Right lobe of liver (tissue), 4 donors: ENCODE measurements at regions not wholly inside any gene's neighbourhood (a gene's known extent, or its start where the extent isn't known, plus 50 kb on each side); places are given as distances from the start of the nearest gene placed in this dataset.

Source experiments
- POLR2A ChIP-seq: fragments of 450-650 bp; IDR thresholded peaks from one replicate; pipeline ENCODE4 v1.6.1; 2017; ENCODE audit warnings: antibody characterized with exemption, mild to moderate bottlenecking
- TF ChIP-seq, protein P1 (sequence below), 4 donors: fragments of 200-600 bp in 3 of 4; fragments of 450-650 bp in 1 of 4; IDR thresholded peaks; one replicate each; pipeline versions ENCODE4 v1.5.1 to v1.8.0; 2016 to 2022; ENCODE audit warnings: antibody characterized with exemption in 4 of 4, mild to moderate bottlenecking in 2 of 4
- donor health status: DM: no; HTN: no; CAD: no.
- donor health status: DM: no; HTN: no; CAD: no.
- donor health status: DM: no; HTN: yes; CAD: no.

DNA sequence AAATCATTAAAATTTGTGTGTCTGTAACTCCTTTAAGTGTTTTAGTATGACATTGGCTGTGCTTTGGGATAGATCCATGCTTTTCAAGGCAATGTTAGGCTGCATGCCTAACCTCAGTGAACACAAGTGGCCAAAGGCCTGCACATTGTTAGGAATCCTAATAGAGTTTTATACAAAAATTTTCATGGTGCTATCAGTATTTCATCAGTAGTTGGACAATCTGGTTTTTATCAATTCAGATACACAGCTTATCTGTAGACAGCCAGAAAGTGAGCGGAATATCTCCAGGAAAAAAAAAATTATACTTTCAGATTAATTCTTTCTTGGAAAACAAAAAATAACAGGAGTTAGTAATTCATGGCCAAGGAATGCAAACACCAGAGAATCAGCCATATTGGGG, 324.0 kb upstream of the PDE3A start:
- TF ChIP-seq, protein P1, sequence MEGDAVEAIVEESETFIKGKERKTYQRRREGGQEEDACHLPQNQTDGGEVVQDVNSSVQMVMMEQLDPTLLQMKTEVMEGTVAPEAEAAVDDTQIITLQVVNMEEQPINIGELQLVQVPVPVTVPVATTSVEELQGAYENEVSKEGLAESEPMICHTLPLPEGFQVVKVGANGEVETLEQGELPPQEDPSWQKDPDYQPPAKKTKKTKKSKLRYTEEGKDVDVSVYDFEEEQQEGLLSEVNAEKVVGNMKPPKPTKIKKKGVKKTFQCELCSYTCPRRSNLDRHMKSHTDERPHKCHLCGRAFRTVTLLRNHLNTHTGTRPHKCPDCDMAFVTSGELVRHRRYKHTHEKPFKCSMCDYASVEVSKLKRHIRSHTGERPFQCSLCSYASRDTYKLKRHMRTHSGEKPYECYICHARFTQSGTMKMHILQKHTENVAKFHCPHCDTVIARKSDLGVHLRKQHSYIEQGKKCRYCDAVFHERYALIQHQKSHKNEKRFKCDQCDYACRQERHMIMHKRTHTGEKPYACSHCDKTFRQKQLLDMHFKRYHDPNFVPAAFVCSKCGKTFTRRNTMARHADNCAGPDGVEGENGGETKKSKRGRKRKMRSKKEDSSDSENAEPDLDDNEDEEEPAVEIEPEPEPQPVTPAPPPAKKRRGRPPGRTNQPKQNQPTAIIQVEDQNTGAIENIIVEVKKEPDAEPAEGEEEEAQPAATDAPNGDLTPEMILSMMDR (IDR thresholded peaks at IDR 0.05): no peak
- TF ChIP-seq POLR2A: no peak
